ENCODE measurements at regions not wholly inside any gene's neighbourhood (a gene's known extent, or its start where the extent isn't known, plus 50 kb on each side); places are given as distances from the start of the nearest gene placed in this dataset.
"Not testable (repeated sequence)": the region's sequence is repeated elsewhere in the genome, so short reads cannot be mapped to it uniquely, and the experiment has no call there.

DNA sequence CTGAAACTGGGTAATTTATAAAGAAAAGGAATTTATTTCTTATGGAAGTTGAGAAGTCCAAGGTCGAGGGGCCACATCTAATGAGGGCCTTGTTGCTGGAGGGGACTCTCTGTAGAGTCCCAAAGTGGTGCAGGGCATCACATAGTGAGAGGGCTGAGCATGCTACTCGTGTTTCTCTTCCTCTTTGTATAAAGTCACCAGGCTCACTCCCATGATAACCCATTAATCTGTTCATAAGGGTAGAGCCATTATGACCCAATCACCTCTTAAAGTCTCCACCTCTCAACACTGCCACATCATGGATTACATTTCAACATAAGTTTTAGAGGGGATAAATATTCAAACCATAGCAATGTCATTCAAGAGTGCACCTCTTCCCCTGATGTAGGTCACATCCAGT is 79.1 kb upstream of the ATP2B1 start:
- DNase-seq = no peak

- DNase-seq = no peak
Measured at GRCh38 chr12:89786177-89786810, 77.7 kb upstream of the ATP2B1 start.

DNA sequence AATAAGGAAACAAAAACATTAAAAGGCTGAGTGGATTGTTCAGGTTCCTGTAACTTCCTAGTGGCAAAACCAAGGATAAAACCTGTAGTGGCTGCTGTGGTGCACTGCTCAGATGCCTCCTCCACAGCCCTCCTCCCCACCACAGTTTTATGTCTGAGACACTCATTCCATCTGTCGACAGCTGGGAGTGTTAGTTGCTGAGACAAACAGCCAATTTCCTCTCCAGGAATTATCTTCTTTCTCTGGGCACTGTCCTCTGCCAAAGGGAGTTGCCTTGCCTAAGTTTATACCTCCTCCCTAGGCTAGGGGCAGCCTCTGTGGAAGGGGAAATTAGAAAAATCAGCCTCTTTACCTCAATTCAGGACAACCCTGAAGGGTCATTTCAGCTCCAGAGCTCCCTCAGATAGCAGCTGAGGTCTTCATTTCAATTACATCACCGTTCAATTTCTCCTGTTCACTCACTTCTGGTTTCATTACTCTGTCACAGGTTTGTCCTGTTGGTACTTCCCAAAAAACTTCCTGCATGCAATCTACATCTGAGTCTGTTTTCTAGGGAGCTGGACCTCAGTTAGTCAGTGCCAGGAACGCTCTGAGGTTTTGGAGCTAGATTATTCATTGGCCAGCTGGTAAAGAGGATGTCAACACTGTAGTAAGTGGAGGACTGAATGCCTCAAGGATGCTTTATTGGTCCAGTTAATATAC is 74.9 kb upstream of the ATP2B1 start:
- no peak for DNase-seq

DNA sequence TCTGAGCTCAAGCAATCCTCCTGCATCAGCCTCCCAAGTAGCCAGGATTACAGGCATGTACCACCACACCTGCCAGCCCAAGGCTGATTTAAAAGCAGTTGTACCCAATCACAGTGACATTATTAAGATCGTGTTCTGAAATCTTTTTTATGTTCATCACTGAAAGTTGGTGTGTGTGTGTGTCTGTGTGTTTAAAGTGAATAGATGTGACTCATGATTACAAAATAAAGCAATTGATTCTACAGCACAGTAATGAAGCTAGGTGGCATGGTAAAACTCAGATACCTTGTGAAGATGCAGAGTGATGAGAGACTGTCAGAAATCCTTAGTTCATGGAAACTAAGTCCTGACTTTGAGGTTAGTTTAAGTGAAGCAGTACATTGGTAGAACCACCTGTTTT is 74.2 kb upstream of the ATP2B1 start:
- DNase-seq = no peak

GRCh38 chr12:89781946-89782550 is 73.4 kb upstream of the ATP2B1 start:
- DNase-seq = no peak

DNA sequence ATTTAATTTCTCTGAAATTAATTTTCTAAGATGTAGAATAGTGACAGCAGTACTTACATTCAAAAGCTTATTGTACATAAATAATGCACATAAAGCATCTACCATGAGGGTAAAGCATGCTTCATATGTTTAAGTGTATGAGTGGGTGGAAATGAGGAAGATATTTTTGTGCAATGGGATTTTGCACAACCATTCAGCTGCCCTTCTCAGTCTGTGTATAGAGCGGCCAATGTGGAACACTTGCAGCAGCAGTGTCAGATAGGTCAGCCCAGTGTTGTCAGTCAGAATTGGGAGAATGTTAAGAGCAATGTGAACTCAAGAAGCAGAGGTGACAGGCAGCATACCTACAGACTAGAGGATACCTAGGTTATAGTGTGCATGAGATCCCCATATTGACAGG is 72.5 kb upstream of the ATP2B1 start:
- DNase-seq = no peak

DNA sequence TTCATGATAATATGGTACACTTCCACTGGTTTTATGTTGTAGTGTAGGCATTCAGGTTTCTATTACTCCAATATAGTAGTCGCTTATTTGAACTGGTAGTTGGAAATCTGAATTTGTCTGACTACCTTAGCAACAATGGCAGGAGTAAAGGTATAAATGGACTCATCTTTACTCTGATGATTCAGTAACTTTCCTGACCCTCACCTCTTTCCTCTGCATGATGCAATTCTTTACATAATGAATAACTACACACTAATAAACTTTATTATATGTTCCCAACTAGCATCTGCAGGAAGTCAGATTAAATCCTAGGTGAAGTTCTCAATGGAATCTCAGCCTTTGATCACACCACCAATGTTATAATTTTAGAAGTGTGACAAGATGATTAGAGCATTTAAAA is 70.5 kb upstream of the ATP2B1 start:
- no peak for DNase-seq

DNA sequence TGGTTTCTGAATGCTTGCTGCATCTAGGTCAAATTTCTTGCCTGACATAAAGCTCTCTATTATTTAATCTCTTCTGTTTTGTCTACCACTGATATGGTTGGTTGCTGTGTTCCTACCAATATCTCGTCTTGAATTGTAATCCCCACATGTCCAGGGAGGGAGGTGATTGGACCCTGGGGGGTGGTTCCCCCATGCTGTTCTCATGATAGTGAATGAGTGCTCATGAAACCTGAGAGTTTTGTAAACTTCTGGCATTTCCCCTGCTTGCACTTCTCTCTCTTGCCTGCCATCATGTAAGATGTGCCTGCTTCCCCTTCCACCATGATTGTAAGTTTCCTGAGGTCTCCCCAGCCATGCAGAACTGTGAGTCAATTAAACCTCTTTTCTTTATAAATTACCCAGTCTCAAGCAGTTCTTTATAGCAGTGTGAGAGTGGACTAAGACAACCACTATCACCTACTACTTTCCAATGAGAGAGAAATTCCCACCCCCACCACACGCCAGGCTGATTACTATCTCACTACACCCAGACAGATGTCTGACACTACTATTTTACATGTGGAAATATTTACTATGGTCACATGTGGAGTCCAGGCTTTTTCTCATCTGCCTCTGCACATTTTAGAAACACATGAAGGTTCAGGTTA is 69.2 kb upstream of the ATP2B1 start:
- no peak for DNase-seq

DNA sequence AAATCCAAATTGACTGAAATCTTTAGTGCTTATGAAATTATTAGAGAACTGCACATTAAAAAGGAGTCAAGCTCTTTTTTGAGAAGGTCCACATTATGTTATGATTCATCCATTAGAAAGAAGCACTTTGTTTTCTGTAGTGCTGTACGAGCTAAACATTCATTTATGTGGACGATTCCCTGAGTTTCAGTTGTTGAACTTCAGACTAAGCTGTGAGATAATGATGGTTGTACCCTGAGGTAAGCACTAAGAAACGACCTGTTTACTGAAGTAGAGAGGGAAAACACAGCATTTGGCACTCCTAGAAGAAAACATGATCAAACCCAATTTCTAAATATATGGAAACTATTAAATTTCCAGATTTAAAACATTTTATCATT is 67.3 kb upstream of the ATP2B1 start:
- no peak for DNase-seq

GRCh38 chr12:89775063-89775985 is 66.7 kb upstream of the ATP2B1 start:
- no peak for DNase-seq

GRCh38 chr12:89774645-89775044 is 66.0 kb upstream of the ATP2B1 start:
- DNase-seq = no peak

- no peak for DNase-seq
Measured at GRCh38 chr12:89770391-89770790, 61.8 kb upstream of the ATP2B1 start.

GRCh38 chr12:89769483-89769818 is 60.8 kb upstream of the ATP2B1 start:
- DNase-seq = no peak

GRCh38 chr12:89768586-89769482 is 60.2 kb upstream of the ATP2B1 start:
- no peak for DNase-seq

- DNase-seq = no peak
Measured at GRCh38 chr12:89765959-89766824, 57.6 kb upstream of the ATP2B1 start.

GRCh38 chr12:89764164-89764563 is 55.5 kb upstream of the ATP2B1 start:
- DNase-seq = not testable (repeated sequence)

DNA sequence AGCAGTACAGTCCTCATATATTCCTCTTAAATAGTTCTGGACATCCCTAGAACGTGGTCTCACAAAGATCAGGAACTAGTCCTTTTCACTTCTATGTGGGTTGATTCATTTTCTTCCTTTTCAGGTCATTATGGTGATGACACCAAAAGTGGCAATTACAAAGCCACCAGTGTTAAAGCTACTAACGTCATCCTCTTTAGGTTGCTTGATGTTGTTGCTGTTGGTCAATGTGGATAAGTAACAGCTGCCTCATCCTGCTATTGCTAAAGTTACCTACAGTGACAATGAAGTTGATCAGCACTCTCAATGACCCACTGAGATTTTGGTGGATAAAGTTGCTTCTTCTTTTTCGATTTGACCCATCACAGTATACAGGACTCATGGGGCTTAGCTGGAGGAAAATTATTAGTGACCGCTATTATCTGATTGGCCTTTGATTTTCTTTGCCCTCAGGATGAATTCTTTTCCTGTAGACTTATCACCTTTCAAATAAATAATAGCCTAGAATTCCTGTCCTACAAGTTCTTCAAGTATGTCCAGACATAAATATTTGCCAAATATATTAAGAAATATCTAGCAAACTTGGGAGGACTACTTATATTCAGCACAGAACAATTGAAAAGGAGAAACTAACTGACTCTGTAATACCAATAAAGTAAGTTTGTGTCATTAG is 54.0 kb upstream of the ATP2B1 start:
- no peak for DNase-seq

DNA sequence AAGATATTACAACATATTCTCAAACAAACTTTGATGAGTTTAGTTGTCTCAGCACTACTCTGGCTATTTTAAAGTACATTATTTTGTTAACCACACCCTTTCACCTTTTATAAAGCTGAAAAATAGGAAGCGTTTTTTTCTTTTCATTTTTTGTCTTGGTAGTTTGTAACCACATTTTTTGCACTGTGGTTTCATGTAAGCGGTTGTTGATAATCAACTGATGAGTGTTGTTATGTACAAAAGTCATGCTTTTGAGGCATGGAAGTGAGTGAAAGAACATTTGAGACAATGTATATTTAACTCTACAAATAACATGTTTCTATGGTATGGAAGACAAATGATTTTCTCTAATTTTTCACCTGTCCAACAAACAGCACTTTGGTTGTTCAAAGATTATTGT is 52.1 kb upstream of the ATP2B1 start:
- DNase-seq = no peak
